ENCODE measurements at regions not wholly inside any gene's neighbourhood (a gene's known extent, or its start where the extent isn't known, plus 50 kb on each side); places are given as distances from the start of the nearest gene placed in this dataset.

- intact Hi-C loops (cut with micrococcal nuclease; ENCODE audit: unreplicated experiment) = no loop called here
- no peak for DNase-seq (ENCODE audit: low spot score)
- no peak overlapping the region for H3K27ac ChIP-seq (ENCODE audit: low read depth, low read length, poor library complexity, severe bottlenecking)
- H3K4me3 ChIP-seq (ENCODE audit: low read depth, low read length, poor library complexity, severe bottlenecking) = no peak overlapping the region
- H3K36me3 ChIP-seq (ENCODE audit: insufficient read depth, low read length, poor library complexity, severe bottlenecking) = no peaks in the 10 kb centered on the region
- no peaks in the 10 kb centered on the region for H3K9me3 ChIP-seq (ENCODE audit: low read depth, low read length, poor library complexity, severe bottlenecking)
- no peaks in the 10 kb centered on the region for H3K4me1 ChIP-seq (ENCODE audit: insufficient read depth, low read length, poor library complexity, severe bottlenecking)
- POLR2A ChIA-PET (ENCODE audit: low non-redundant PET) = no interaction called here
- CTCF ChIA-PET = no interaction called here
- TF ChIP-seq CTCF (conservative IDR thresholded peaks at IDR 0.05; ENCODE audit: low read depth, low read length) (no peak), EZH2 (IDR thresholded peaks at IDR 0.05; ENCODE audit: borderline replicate concordance, low read depth, low read length, poor library complexity, severe bottlenecking) (no peak)
- BruUV-seq (replicated peaks) = no TSS peak
- H3K27me3 ChIP-seq (replicated peaks; ENCODE audit: insufficient read depth, low read depth, low read length, poor library complexity) = peaks cover 70% of the 10 kb centered on the region
Measured at GRCh38 chr20:56929606-56930005, 300.5 kb downstream of the TFAP2C start.

GRCh38 chr20:56930876-56931275 lies 301.8 kb downstream of the TFAP2C start:
- no peak for DNase-seq (ENCODE audit: low spot score)
- CTCF ChIA-PET = no interaction called here
- H3K9me3 ChIP-seq (ENCODE audit: low read depth, low read length, poor library complexity, severe bottlenecking) = no peaks in the 10 kb centered on the region
- H3K4me1 ChIP-seq (ENCODE audit: insufficient read depth, low read length, poor library complexity, severe bottlenecking) = no peaks in the 10 kb centered on the region
- no TSS peak for BruUV-seq (replicated peaks)
- intact Hi-C loops (cut with micrococcal nuclease; ENCODE audit: unreplicated experiment) = no loop called here
- TF ChIP-seq CTCF (conservative IDR thresholded peaks at IDR 0.05; ENCODE audit: low read depth, low read length) (no peak), EZH2 (IDR thresholded peaks at IDR 0.05; ENCODE audit: borderline replicate concordance, low read depth, low read length, poor library complexity, severe bottlenecking) (no peak)
- no peaks in the 10 kb centered on the region for H3K36me3 ChIP-seq (ENCODE audit: insufficient read depth, low read length, poor library complexity, severe bottlenecking)
- no peak overlapping the region for H3K27ac ChIP-seq (ENCODE audit: low read depth, low read length, poor library complexity, severe bottlenecking)
- peaks cover 57% of the 10 kb centered on the region for H3K27me3 ChIP-seq (replicated peaks; ENCODE audit: insufficient read depth, low read depth, low read length, poor library complexity)
- no peak overlapping the region for H3K4me3 ChIP-seq (ENCODE audit: low read depth, low read length, poor library complexity, severe bottlenecking)
- POLR2A ChIA-PET (ENCODE audit: low non-redundant PET) = no interaction called here

GRCh38 chr20:56932575-56933330 lies 303.6 kb downstream of the TFAP2C start:
- H3K4me3 ChIP-seq (ENCODE audit: low read depth, low read length, poor library complexity, severe bottlenecking) = no peak overlapping the region
- H3K27ac ChIP-seq (ENCODE audit: low read depth, low read length, poor library complexity, severe bottlenecking) = no peak overlapping the region
- TF ChIP-seq EZH2 (IDR thresholded peaks at IDR 0.05; ENCODE audit: borderline replicate concordance, low read depth, low read length, poor library complexity, severe bottlenecking) = no peak
- no peak for TF ChIP-seq CTCF (conservative IDR thresholded peaks at IDR 0.05; ENCODE audit: low read depth, low read length)
- H3K9me3 ChIP-seq (ENCODE audit: low read depth, low read length, poor library complexity, severe bottlenecking) = no peaks in the 10 kb centered on the region
- CTCF ChIA-PET = no interaction called here
- H3K36me3 ChIP-seq (ENCODE audit: insufficient read depth, low read length, poor library complexity, severe bottlenecking) = no peaks in the 10 kb centered on the region
- intact Hi-C loops (cut with micrococcal nuclease; ENCODE audit: unreplicated experiment) = no loop called here
- POLR2A ChIA-PET (ENCODE audit: low non-redundant PET) = no interaction called here
- no TSS peak for BruUV-seq (replicated peaks)
- DNase-seq (ENCODE audit: low spot score) = no peak
- no peaks in the 10 kb centered on the region for H3K4me1 ChIP-seq (ENCODE audit: insufficient read depth, low read length, poor library complexity, severe bottlenecking)
- H3K27me3 ChIP-seq (replicated peaks; ENCODE audit: insufficient read depth, low read depth, low read length, poor library complexity) = peaks cover 38% of the 10 kb centered on the region
